Right renal cortex interstitium (tissue), 3 donors: ENCODE measurements at regions not wholly inside any gene's neighbourhood (a gene's known extent, or its start where the extent isn't known, plus 50 kb on each side); places are given as distances from the start of the nearest gene placed in this dataset.

Experiments used
- DNase-seq, 3 donors: peaks; one replicate each; pipeline ENCODE4 v3.0.0-alpha.2; 2013; ENCODE audit warnings: low read depth in 3 of 3, low spot score in 2 of 3

DNA sequence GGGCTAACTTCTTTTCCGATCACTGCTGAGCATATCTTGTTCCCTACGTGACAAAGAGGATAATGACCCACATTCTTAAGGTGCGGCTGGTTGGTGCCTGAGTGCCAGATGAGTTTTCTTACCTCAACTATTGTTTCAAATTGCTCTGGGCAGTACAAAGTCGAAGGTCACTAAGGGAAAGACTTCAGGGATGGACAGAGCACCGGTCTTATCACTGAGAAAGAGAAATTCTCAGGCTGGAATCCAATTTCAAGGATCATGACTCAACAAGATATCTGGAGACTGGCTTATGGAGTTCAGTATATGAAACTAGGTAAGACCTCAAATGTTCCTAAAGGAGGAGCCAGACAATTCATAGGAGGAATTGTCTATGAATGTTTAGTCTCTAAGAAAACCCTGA, 780.3 kb downstream of the SUGCT start:
- no peak for DNase-seq
